ENCODE measurements at regions not wholly inside any gene's neighbourhood (a gene's known extent, or its start where the extent isn't known, plus 50 kb on each side); places are given as distances from the start of the nearest gene placed in this dataset.

- Histone ChIP-seq H3K36me3 (no peaks in the 10 kb centered on the region), H3K4me3 (no peak overlapping the region), H3K27ac (no peak overlapping the region), H3K4me1 (ENCODE audit: control insufficient read depth in 1 of 2, low read depth in 2 of 2) (no peaks in the 10 kb centered on the region), H3K9me3 (no peaks in the 10 kb centered on the region), H3K27me3 (replicated peaks; ENCODE audit: insufficient read depth) (no peaks in the 10 kb centered on the region)
- ATAC-seq (ENCODE audit: insufficient number of reproducible peaks, low FRiP score, low read depth) (no peak), DNase-seq (ENCODE audit: low spot score) (no peak)
- TF ChIP-seq CTCF (IDR thresholded peaks at IDR 0.05), result no peak
Measured at GRCh38 chr5:98518754-98519153, 254.7 kb upstream of the RGMB start.

- ATAC-seq (ENCODE audit: insufficient number of reproducible peaks, low FRiP score, low read depth), result no peak
- no peak for DNase-seq (ENCODE audit: low spot score)
- Histone ChIP-seq H3K4me3 (no peak overlapping the region), H3K36me3 (no peaks in the 10 kb centered on the region), H3K9me3 (no peaks in the 10 kb centered on the region), H3K4me1 (ENCODE audit: control insufficient read depth in 1 of 2, low read depth in 2 of 2) (no peaks in the 10 kb centered on the region), H3K27ac (no peak overlapping the region), H3K27me3 (replicated peaks; ENCODE audit: insufficient read depth) (no peaks in the 10 kb centered on the region)
- no peak for TF ChIP-seq CTCF (IDR thresholded peaks at IDR 0.05)
Measured at GRCh38 chr5:98519571-98519970, 253.9 kb upstream of the RGMB start.

GRCh38 chr5:98521821-98522220, 251.6 kb upstream of the RGMB start:
- H3K36me3 ChIP-seq, result no peaks in the 10 kb centered on the region
- no peak for DNase-seq (ENCODE audit: low spot score)
- H3K27me3 ChIP-seq (replicated peaks; ENCODE audit: insufficient read depth), result no peaks in the 10 kb centered on the region
- no peaks in the 10 kb centered on the region for H3K9me3 ChIP-seq
- no peaks in the 10 kb centered on the region for H3K4me1 ChIP-seq (ENCODE audit: control insufficient read depth in 1 of 2, low read depth in 2 of 2)
- no peak overlapping the region for H3K27ac ChIP-seq
- TF ChIP-seq CTCF (IDR thresholded peaks at IDR 0.05), result no peak
- no peak overlapping the region for H3K4me3 ChIP-seq
- ATAC-seq (ENCODE audit: insufficient number of reproducible peaks, low FRiP score, low read depth), result no peak

- no peaks in the 10 kb centered on the region for H3K27me3 ChIP-seq (replicated peaks; ENCODE audit: insufficient read depth)
- no peaks in the 10 kb centered on the region for H3K9me3 ChIP-seq
- no peaks in the 10 kb centered on the region for H3K36me3 ChIP-seq
- no peaks in the 10 kb centered on the region for H3K4me1 ChIP-seq (ENCODE audit: control insufficient read depth in 1 of 2, low read depth in 2 of 2)
- ATAC-seq (ENCODE audit: insufficient number of reproducible peaks, low FRiP score, low read depth) (no peak), DNase-seq (ENCODE audit: low spot score) (no peak)
- no peak overlapping the region for H3K4me3 ChIP-seq
- H3K27ac ChIP-seq, result no peak overlapping the region
- TF ChIP-seq CTCF (IDR thresholded peaks at IDR 0.05), result no peak
Measured at GRCh38 chr5:98524773-98525172, 248.7 kb upstream of the RGMB start.

DNA sequence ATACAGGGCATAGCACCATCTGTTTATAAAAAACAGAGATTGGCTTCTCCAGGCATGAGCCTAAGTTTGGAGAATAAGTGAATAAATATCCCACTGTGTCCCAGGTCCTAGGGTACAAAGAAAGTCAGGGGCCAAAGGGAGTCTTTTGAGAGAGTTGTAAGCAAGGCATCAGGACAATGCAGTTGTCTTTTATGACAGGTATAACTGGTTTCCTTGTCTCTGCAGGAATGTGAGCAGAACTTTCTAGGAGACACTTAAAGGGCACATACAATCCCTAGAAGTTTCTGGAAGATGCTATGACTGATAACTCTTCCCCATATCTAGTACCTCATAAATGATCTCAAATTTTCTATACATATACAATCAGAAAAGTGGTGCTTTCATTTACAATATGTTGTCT, 245.6 kb upstream of the RGMB start:
- ATAC-seq (ENCODE audit: insufficient number of reproducible peaks, low FRiP score, low read depth) (no peak), DNase-seq (ENCODE audit: low spot score) (no peak)
- H3K27ac ChIP-seq, result no peak overlapping the region
- no peaks in the 10 kb centered on the region for H3K9me3 ChIP-seq
- H3K36me3 ChIP-seq, result no peaks in the 10 kb centered on the region
- no peak for TF ChIP-seq CTCF (IDR thresholded peaks at IDR 0.05)
- no peaks in the 10 kb centered on the region for H3K27me3 ChIP-seq (replicated peaks; ENCODE audit: insufficient read depth)
- no peak overlapping the region for H3K4me3 ChIP-seq
- H3K4me1 ChIP-seq (ENCODE audit: control insufficient read depth in 1 of 2, low read depth in 2 of 2), result no peaks in the 10 kb centered on the region

All from thoracic aorta (tissue), 2 donors.